Endodermal cell (in vitro differentiated cells): ENCODE measurements at regions not wholly inside any gene's neighbourhood (a gene's known extent, or its start where the extent isn't known, plus 50 kb on each side); places are given as distances from the start of the nearest gene placed in this dataset.

Experiments used
- DNase-seq: peaks from one replicate; pipeline ENCODE4 v3.0.0-alpha.2; 2017
- H3K27ac ChIP-seq: 2 replicates; pipeline ENCODE4 v1.5.1; 2013; ENCODE audit warnings: mild to moderate bottlenecking, low read depth, low read length, moderate library complexity
- H3K27me3 ChIP-seq: 2 replicates; pipeline ENCODE4 v1.6.1; 2013; ENCODE audit warnings: mild to moderate bottlenecking, low read length, moderate library complexity; ENCODE audit not compliant: insufficient read depth, control insufficient read depth, poor library complexity, severe bottlenecking
- H3K36me3 ChIP-seq: 2 replicates; pipeline ENCODE4 v1.7.0; 2013; ENCODE audit warnings: mild to moderate bottlenecking, low read length, moderate library complexity; ENCODE audit not compliant: control insufficient read depth, insufficient read depth
- H3K4me1 ChIP-seq: one replicate; pipeline ENCODE4 v1.7.0; 2013; ENCODE audit warnings: low read length; ENCODE audit not compliant: control insufficient read depth, insufficient read depth
- H3K4me3 ChIP-seq: 2 replicates; pipeline ENCODE4 v1.5.1; 2013; ENCODE audit warnings: mild to moderate bottlenecking, low read length, moderate library complexity
- H3K9ac ChIP-seq: 2 replicates; pipeline ENCODE4 v1.6.1; 2013; ENCODE audit warnings: mild to moderate bottlenecking, low read length, moderate library complexity; ENCODE audit not compliant: poor library complexity, severe bottlenecking; ENCODE audit errors: extremely low read depth
- H3K9me3 ChIP-seq: 2 replicates; pipeline ENCODE4 v1.6.1; 2013; ENCODE audit warnings: mild to moderate bottlenecking, low read length, moderate library complexity; ENCODE audit not compliant: control insufficient read depth
- H3K27ac Mint-ChIP-seq: 2 replicates; pipeline ENCODE4 v1.8.0; 2020; ENCODE audit warnings: mixed read lengths
- H3K27me3 Mint-ChIP-seq: 2 replicates; pipeline ENCODE4 v1.8.0; 2021; ENCODE audit warnings: mild to moderate bottlenecking, mixed read lengths; ENCODE audit not compliant: insufficient read depth
- H3K36me3 Mint-ChIP-seq: 2 replicates; pipeline ENCODE4 v1.8.0; 2020; ENCODE audit warnings: low read depth, mixed read lengths
- H3K4me1 Mint-ChIP-seq: 2 replicates; pipeline ENCODE4 v1.8.0; 2020; ENCODE audit warnings: mixed read lengths
- H3K4me3 Mint-ChIP-seq: 2 replicates; pipeline ENCODE4 v1.8.0; 2020; ENCODE audit warnings: mild to moderate bottlenecking, moderate library complexity, mixed read lengths
- H3K9me3 Mint-ChIP-seq: 2 replicates; pipeline ENCODE4 v1.8.0; 2020; ENCODE audit warnings: mild to moderate bottlenecking, mixed read lengths
- WGBS, 2 experiments: methylation state at CpG; one replicate each; pipeline versions ENCODE4 v1.1.5 to v1.1.7; 2013; ENCODE audit warnings: missing lambda C conversion rate in 2 of 2, mixed read lengths in 1 of 2; ENCODE audit not compliant: insufficient coverage in 1 of 2, insufficient read length in 1 of 2; 5-methylcytosine and 5-hydroxymethylcytosine counted together
- TF ChIP-seq, protein P1 (sequence below): fragments of 200-600 bp; sonication (generic); conservative IDR thresholded peaks from 2 replicates; pipeline ENCODE4 v1.5.0; 2021; ENCODE audit warnings: antibody characterized with exemption, mild to moderate bottlenecking

DNA sequence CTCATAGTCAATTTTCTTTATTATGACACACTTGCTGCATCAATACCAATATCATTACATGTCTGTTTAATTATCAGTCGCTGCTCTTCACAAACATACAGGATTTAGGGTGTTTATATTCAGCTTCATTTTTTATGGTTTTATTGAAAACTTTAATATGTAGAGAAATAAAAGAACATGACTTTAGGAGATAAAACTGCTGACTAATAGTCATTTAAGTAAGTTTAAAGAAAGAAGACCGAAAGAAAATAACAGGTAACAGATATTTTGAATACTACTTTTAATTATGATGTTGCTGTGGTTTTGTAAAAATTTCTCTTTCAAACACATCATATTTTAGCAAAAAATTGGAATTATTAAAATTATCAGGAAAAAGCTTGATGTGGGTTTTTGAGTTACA, 685.1 kb upstream of the BRINP3 start:
- Mint-ChIP-seq H3K27ac (no peak overlapping the region), H3K9me3 (no peaks in the 10 kb centered on the region), H3K4me1 (no peaks in the 10 kb centered on the region), H3K36me3 (no peaks in the 10 kb centered on the region), H3K27me3 (no peaks in the 10 kb centered on the region), H3K4me3 (no peak overlapping the region)
- Histone ChIP-seq H3K36me3 (no peaks in the 10 kb centered on the region), H3K9ac (no peak overlapping the region), H3K4me1 (no peaks in the 10 kb centered on the region), H3K9me3 (no peaks in the 10 kb centered on the region), H3K27me3 (no peaks in the 10 kb centered on the region), H3K27ac (no peak overlapping the region), H3K4me3 (no peak overlapping the region)
- TF ChIP-seq, protein P1, sequence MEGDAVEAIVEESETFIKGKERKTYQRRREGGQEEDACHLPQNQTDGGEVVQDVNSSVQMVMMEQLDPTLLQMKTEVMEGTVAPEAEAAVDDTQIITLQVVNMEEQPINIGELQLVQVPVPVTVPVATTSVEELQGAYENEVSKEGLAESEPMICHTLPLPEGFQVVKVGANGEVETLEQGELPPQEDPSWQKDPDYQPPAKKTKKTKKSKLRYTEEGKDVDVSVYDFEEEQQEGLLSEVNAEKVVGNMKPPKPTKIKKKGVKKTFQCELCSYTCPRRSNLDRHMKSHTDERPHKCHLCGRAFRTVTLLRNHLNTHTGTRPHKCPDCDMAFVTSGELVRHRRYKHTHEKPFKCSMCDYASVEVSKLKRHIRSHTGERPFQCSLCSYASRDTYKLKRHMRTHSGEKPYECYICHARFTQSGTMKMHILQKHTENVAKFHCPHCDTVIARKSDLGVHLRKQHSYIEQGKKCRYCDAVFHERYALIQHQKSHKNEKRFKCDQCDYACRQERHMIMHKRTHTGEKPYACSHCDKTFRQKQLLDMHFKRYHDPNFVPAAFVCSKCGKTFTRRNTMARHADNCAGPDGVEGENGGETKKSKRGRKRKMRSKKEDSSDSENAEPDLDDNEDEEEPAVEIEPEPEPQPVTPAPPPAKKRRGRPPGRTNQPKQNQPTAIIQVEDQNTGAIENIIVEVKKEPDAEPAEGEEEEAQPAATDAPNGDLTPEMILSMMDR, result no peak
- DNase-seq, result no peak
- WGBS, 2 experiments, result 42% methylated on average over 2 of the region's 2 CpGs; no CpG with 5 or more reads in 1 of the 2 experiments

DNA sequence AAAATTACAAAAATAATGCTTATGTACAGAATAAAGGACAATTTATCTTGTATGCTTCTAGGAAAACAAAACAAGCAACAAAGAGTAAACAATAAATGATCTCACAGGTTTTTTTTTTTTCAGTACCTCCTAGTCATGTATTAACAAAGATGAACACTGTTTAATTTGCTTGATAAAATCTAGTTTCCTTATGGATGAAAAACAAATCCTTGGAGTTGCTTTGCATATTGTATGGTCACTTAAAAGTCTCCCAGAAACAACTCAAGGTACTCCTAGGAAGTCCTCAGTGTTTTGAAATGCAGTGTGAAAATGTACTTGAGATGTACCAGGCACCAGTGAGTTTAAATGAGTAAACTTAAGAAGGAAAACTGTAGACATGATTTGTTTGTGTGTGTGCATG, 686.0 kb upstream of the BRINP3 start:
- no peak for DNase-seq
- H3K27me3 ChIP-seq, result no peaks in the 10 kb centered on the region
- TF ChIP-seq, protein P1, result no peak
- H3K9ac ChIP-seq, result no peak overlapping the region
- H3K4me3 ChIP-seq, result no peak overlapping the region
- H3K27me3 Mint-ChIP-seq, result no peaks in the 10 kb centered on the region
- no peaks in the 10 kb centered on the region for H3K36me3 Mint-ChIP-seq
- H3K36me3 ChIP-seq, result no peaks in the 10 kb centered on the region
- no peaks in the 10 kb centered on the region for H3K4me1 Mint-ChIP-seq
- no peaks in the 10 kb centered on the region for H3K9me3 ChIP-seq
- no peaks in the 10 kb centered on the region for H3K9me3 Mint-ChIP-seq
- H3K27ac ChIP-seq, result no peak overlapping the region
- no peaks in the 10 kb centered on the region for H3K4me1 ChIP-seq
- no peak overlapping the region for H3K27ac Mint-ChIP-seq
- no peak overlapping the region for H3K4me3 Mint-ChIP-seq

DNA sequence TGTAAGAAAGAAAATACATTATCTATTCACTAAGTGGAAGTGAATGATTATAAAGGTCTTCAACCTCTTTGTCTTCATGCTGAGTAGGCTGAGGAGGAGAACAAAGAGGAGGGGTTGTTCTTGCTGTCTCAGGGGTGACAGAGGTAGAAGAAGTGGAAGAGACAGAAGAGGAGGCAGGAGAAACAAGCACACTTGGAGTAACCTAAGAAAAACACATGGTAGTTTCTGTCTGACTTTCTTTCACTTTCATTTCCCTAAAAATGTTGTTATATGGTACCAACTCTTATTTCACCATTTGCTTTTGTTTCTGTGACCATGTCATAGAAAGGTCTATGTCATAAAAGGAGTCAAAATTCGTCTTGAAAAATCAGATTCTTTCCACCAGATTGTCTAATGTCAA, 696.6 kb upstream of the BRINP3 start:
- Histone ChIP-seq H3K9me3 (no peaks in the 10 kb centered on the region), H3K4me3 (no peak overlapping the region), H3K27ac (no peak overlapping the region), H3K9ac (no peak overlapping the region), H3K36me3 (no peaks in the 10 kb centered on the region), H3K27me3 (no peaks in the 10 kb centered on the region), H3K4me1 (no peaks in the 10 kb centered on the region)
- H3K9me3 Mint-ChIP-seq, result no peaks in the 10 kb centered on the region
- no peak for DNase-seq
- peaks cover 8% of the 10 kb centered on the region for H3K4me1 Mint-ChIP-seq
- no peak overlapping the region for H3K4me3 Mint-ChIP-seq
- H3K27me3 Mint-ChIP-seq, result no peaks in the 10 kb centered on the region
- TF ChIP-seq, protein P1, result no peak
- no peak overlapping the region for H3K27ac Mint-ChIP-seq
- H3K36me3 Mint-ChIP-seq, result no peaks in the 10 kb centered on the region
- 79 to 94% methylated on average over 1 of the region's 1 CpG for WGBS, 2 experiments
